PC-3 (cell line): ENCODE measurements at regions not wholly inside any gene's neighbourhood (a gene's known extent, or its start where the extent isn't known, plus 50 kb on each side); places are given as distances from the start of the nearest gene placed in this dataset.

Experiments
- ATAC-seq: fragments of 200-7000 bp; cut with Tn5 transposase; 2 replicates; pipeline ENCODE4 v1.9.1; 2020; ENCODE audit warnings: mild to moderate bottlenecking, moderate library complexity
- BruUV-seq: library from RNA; stranded (reverse); fragments of 400-500 nt; replicated peaks from 2 replicates; lab custom pipeline; 2021; lab: Mats Ljungman, UMichigan
- CTCF ChIA-PET: fragments of 300-600 bp; sonication (Branson Sonifier 250); formaldehyde crosslinking; loops from one replicate; lab custom pipeline; 2022; ENCODE audit warnings: antibody characterized with exemption; lab: Charles Lee
- POLR2A ChIA-PET: fragments of 300-600 bp; sonication (Branson Sonifier 250); formaldehyde crosslinking; loops from one replicate; lab custom pipeline; 2022; ENCODE audit warnings: antibody characterized with exemption; ENCODE audit not compliant: unreplicated experiment; lab: Charles Lee
- DNase-seq: peaks from one replicate; pipeline ENCODE4 v3.0.0-alpha.2; 2015
- H2AFZ ChIP-seq: fragments of 300-600 bp; sonication (generic); 2 replicates; pipeline ENCODE4 v1.6.0; 2016; ENCODE audit warnings: antibody characterized with exemption, low read length
- H3F3A ChIP-seq: fragments of 300-600 bp; sonication (generic); one replicate; pipeline ENCODE4 v1.6.0; 2017; ENCODE audit warnings: antibody characterized with exemption, low read length, control low read depth, mild to moderate bottlenecking; ENCODE audit not compliant: unreplicated experiment
- H3K27ac ChIP-seq: fragments of 300-600 bp; sonication (generic); 2 replicates; pipeline ENCODE4 v1.5.1; 2016; ENCODE audit warnings: mild to moderate bottlenecking, low read length
- H3K27me3 ChIP-seq: fragments of 300-600 bp; sonication (generic); 2 replicates; pipeline ENCODE4 v1.6.1; 2016; ENCODE audit warnings: low read length, mixed read lengths
- H3K36me3 ChIP-seq: fragments of 300-600 bp; sonication (generic); 2 replicates; pipeline ENCODE4 v1.6.1; 2016; ENCODE audit warnings: low read depth, mixed run types, low read length, mixed read lengths
- H3K4me1 ChIP-seq: fragments of 300-600 bp; sonication (generic); 2 replicates; pipeline ENCODE4 v1.5.1; 2016; ENCODE audit warnings: low read length; ENCODE audit not compliant: insufficient read depth
- H3K4me2 ChIP-seq: fragments of 300-600 bp; sonication (generic); 2 replicates; pipeline ENCODE4 v1.6.0; 2016; ENCODE audit warnings: low read length
- H3K4me3 ChIP-seq: fragments of 300-600 bp; sonication (generic); 2 replicates; pipeline ENCODE4 v1.5.1; 2016; ENCODE audit warnings: mild to moderate bottlenecking, low read length, mixed read lengths
- H3K79me2 ChIP-seq: fragments of 300-600 bp; sonication (generic); 2 replicates; pipeline ENCODE4 v1.6.1; 2017; ENCODE audit warnings: low read length, mixed read lengths
- H3K9ac ChIP-seq: fragments of 300-600 bp; sonication (generic); 2 replicates; pipeline ENCODE4 v1.6.0; 2016; ENCODE audit warnings: mild to moderate bottlenecking, low read length
- H3K9me2 ChIP-seq: fragments of 300-600 bp; sonication (generic); replicated peaks from 2 replicates; pipeline ENCODE4 v1.6.1; 2016; ENCODE audit warnings: mixed run types, low read length, mixed read lengths
- H3K9me3 ChIP-seq: fragments of 300-600 bp; sonication (generic); 2 replicates; pipeline ENCODE4 v1.6.1; 2016; ENCODE audit warnings: low read length, mixed read lengths
- H4K20me1 ChIP-seq: fragments of 300-600 bp; sonication (generic); 2 replicates; pipeline ENCODE4 v1.6.1; 2016; ENCODE audit warnings: low read length, mixed read lengths
- EZH2 ChIP-seq: fragments of 300-600 bp; sonication (generic); IDR thresholded peaks from one replicate; pipeline ENCODE4 v1.6.1; 2017; ENCODE audit warnings: antibody characterized with exemption, mild to moderate bottlenecking, low read length; ENCODE audit not compliant: unreplicated experiment
- EZH2phosphoT487 ChIP-seq: fragments of 300-600 bp; sonication (generic); IDR thresholded peaks from 2 replicates; pipeline ENCODE4 v1.6.1; 2018; ENCODE audit warnings: mild to moderate bottlenecking, antibody characterized with exemption, low read length, borderline replicate concordance
- intact Hi-C: fragments of 100-400 bp; cut with micrococcal nuclease; formaldehyde crosslinking; loops from 2 replicates; pipeline ENCODE4 v1.9.0; 2023
- TF ChIP-seq, protein P1 (sequence below): fragments of 300-600 bp; sonication (generic); conservative IDR thresholded peaks from 2 replicates; pipeline ENCODE4 v1.5.1; 2017; ENCODE audit warnings: antibody characterized with exemption, low read depth, mild to moderate bottlenecking, low read length

DNA sequence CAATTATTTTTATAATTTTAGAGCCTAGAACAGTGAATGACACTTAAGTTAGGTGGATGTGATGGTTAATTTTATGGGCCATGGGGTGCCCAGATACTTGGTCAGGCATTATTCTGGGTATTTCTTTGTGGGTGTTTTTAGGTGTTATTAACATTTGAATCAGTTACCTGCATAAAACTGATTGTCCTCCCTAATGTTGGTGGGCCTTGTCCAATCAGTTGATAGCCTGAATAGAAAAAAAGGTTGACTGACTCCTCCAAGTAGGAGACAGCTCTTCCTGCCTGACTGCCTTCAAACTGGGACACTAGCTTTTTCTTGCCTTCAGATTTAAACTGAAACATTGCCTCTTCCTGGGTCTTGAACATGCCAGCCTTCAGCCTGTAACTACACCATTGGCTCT, 312.9 kb upstream of the FIGN start:
- Histone ChIP-seq H4K20me1 (no peaks in the 10 kb centered on the region), H3K4me3 (no peak overlapping the region), H3K9me3 (no peaks in the 10 kb centered on the region), H3K4me1 (no peaks in the 10 kb centered on the region), H3K36me3 (no peaks in the 10 kb centered on the region), H3F3A (no peaks in the 10 kb centered on the region), H3K9ac (no peak overlapping the region), H3K9me2 (no peaks in the 10 kb centered on the region), H3K4me2 (no peak overlapping the region), H2AFZ (no peak overlapping the region), H3K27ac (no peak overlapping the region), H3K79me2 (no peaks in the 10 kb centered on the region), H3K27me3 (peaks cover 41% of the 10 kb centered on the region)
- ChIA-PET POLR2A (no interaction called here), CTCF (no interaction called here)
- intact Hi-C loops = no loop called here
- no TSS peak for BruUV-seq
- TF ChIP-seq EZH2phosphoT487 (no peak), EZH2 (no peak)
- TF ChIP-seq, protein P1, sequence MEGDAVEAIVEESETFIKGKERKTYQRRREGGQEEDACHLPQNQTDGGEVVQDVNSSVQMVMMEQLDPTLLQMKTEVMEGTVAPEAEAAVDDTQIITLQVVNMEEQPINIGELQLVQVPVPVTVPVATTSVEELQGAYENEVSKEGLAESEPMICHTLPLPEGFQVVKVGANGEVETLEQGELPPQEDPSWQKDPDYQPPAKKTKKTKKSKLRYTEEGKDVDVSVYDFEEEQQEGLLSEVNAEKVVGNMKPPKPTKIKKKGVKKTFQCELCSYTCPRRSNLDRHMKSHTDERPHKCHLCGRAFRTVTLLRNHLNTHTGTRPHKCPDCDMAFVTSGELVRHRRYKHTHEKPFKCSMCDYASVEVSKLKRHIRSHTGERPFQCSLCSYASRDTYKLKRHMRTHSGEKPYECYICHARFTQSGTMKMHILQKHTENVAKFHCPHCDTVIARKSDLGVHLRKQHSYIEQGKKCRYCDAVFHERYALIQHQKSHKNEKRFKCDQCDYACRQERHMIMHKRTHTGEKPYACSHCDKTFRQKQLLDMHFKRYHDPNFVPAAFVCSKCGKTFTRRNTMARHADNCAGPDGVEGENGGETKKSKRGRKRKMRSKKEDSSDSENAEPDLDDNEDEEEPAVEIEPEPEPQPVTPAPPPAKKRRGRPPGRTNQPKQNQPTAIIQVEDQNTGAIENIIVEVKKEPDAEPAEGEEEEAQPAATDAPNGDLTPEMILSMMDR = no peak
- DNase-seq = no peak
- ATAC-seq = no peak

DNA sequence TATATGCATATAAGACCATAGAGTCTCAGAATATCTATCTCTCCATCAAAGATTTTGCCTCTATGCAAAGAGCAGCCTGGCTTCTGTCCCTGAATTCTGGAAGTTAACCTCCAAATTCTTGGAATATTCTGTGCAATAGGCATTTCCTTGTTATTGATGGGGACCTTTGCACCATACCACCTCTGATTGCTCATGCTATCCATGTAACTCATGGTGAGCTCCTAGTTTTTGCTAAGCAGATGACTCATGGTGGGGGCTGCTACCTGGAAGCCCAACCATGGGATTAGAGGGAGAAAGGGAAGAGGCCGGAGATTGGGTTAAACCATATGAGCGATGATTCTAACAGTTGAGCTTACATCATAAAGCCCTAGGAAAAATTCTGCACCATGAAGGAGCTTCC, 310.2 kb upstream of the FIGN start:
- no peak overlapping the region for H3K27ac ChIP-seq
- intact Hi-C loops = no loop called here
- H4K20me1 ChIP-seq = no peaks in the 10 kb centered on the region
- no peaks in the 10 kb centered on the region for H3K79me2 ChIP-seq
- no peak overlapping the region for H3K9ac ChIP-seq
- no peaks in the 10 kb centered on the region for H3K9me2 ChIP-seq
- no peak overlapping the region for H3K4me3 ChIP-seq
- H3K36me3 ChIP-seq = no peaks in the 10 kb centered on the region
- DNase-seq = no peak
- peaks cover 16% of the 10 kb centered on the region; the same call in 1 of the 2 replicates for H3K27me3 ChIP-seq
- TF ChIP-seq EZH2phosphoT487 (no peak), EZH2 (no peak)
- TF ChIP-seq, protein P1 = no peak
- H3K4me1 ChIP-seq = no peaks in the 10 kb centered on the region
- ChIA-PET POLR2A (interaction anchor here (0.6 kb wide), 1 partner anchor 672 kb away, joined by 6 read pairs; no protein-coding TSS in a partner anchor), CTCF (no interaction called here)
- H3F3A ChIP-seq = no peaks in the 10 kb centered on the region
- no peak overlapping the region for H3K4me2 ChIP-seq
- ATAC-seq = no peak
- no peak overlapping the region for H2AFZ ChIP-seq
- no TSS peak for BruUV-seq
- H3K9me3 ChIP-seq = no peaks in the 10 kb centered on the region

DNA sequence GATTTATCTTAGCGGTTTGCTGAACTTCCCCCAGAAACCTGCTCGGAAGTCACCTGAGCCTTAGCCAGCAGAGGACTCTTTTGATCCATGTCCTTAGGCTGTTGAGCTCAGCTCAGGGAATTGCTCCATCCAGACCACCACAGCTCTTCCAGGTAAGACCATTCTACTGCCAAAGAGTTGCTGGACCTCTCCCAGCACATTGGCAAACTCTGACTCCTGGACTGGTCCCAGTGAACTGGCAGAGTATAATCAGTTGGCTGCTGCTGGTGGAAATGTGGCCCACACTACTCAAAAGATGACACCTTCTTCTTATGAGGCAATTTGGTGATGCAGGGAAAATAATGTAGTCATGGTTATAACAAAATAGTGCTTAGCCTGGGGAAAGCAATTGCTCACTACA, 308.8 kb upstream of the FIGN start:
- no peak overlapping the region for H3K4me3 ChIP-seq
- H3K9me3 ChIP-seq = no peaks in the 10 kb centered on the region
- H3K27me3 ChIP-seq = 0 out of 2 replicates have a peak, but pooled peaks cover 4% of the 10 kb centered on the region
- no peaks in the 10 kb centered on the region for H3F3A ChIP-seq
- ATAC-seq (no peak), DNase-seq (no peak)
- H3K4me1 ChIP-seq = no peaks in the 10 kb centered on the region
- H3K9ac ChIP-seq = no peak overlapping the region
- intact Hi-C loops = no loop called here
- no peaks in the 10 kb centered on the region for H3K79me2 ChIP-seq
- H3K36me3 ChIP-seq = no peaks in the 10 kb centered on the region
- H3K9me2 ChIP-seq = no peaks in the 10 kb centered on the region
- no peaks in the 10 kb centered on the region for H4K20me1 ChIP-seq
- ChIA-PET CTCF (no interaction called here), POLR2A (no interaction called here)
- H3K27ac ChIP-seq = no peak overlapping the region
- TF ChIP-seq EZH2 = no peak
- TF ChIP-seq, protein P1 = no peak
- no peak for TF ChIP-seq EZH2phosphoT487
- H3K4me2 ChIP-seq = no peak overlapping the region
- H2AFZ ChIP-seq = no peak overlapping the region
- no TSS peak for BruUV-seq
